PFSK-1 (cell line): ENCODE measurements at regions not wholly inside any gene's neighbourhood (a gene's known extent, or its start where the extent isn't known, plus 50 kb on each side); places are given as distances from the start of the nearest gene placed in this dataset.

Experiments
- POLR2AphosphoS5 ChIP-seq: IDR thresholded peaks from 2 replicates; pipeline ENCODE4 v1.6.1; 2012; ENCODE audit warnings: low read depth, mild to moderate bottlenecking, control low read depth, low read length, moderate library complexity
- SIN3A ChIP-seq: IDR thresholded peaks from 2 replicates; pipeline ENCODE4 v1.6.1; 2012; ENCODE audit warnings: mild to moderate bottlenecking, low read length, moderate library complexity, borderline replicate concordance; ENCODE audit not compliant: insufficient read depth
- TF ChIP-seq, protein P1 (sequence below), 2 experiments: IDR thresholded peaks; 2 replicates each; pipeline versions ENCODE4 v1.6.1 to v1.8.0; 2011 to 2012; ENCODE audit warnings: low read depth in 2 of 2, low read length in 2 of 2, control low read depth in 1 of 2, inconsistent platforms in 1 of 2, mild to moderate bottlenecking in 1 of 2, moderate library complexity in 1 of 2; ENCODE audit not compliant: insufficient read depth in 1 of 2

DNA sequence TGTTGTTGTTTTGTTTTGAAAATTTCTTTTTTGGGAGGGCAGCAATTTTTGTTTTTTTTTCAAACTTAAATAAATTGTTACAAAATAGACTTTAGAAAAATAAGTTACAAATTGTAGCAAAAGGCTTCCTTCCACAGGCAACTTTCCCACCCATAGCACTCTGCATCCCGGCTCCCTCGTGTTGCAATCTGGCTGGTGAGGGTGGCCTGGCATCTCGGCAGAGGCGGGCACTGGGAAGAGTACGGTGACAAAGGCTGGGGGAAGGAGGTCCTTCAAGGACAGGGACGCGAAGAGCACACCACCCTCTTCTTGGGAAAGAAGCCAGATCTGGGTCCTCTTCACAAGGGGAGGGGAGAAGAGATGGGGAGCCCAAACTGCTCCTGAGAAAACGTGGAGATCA is 379.7 kb downstream of the OLFM4 start:
- TF ChIP-seq SIN3A = no peak
- TF ChIP-seq, protein P1, sequence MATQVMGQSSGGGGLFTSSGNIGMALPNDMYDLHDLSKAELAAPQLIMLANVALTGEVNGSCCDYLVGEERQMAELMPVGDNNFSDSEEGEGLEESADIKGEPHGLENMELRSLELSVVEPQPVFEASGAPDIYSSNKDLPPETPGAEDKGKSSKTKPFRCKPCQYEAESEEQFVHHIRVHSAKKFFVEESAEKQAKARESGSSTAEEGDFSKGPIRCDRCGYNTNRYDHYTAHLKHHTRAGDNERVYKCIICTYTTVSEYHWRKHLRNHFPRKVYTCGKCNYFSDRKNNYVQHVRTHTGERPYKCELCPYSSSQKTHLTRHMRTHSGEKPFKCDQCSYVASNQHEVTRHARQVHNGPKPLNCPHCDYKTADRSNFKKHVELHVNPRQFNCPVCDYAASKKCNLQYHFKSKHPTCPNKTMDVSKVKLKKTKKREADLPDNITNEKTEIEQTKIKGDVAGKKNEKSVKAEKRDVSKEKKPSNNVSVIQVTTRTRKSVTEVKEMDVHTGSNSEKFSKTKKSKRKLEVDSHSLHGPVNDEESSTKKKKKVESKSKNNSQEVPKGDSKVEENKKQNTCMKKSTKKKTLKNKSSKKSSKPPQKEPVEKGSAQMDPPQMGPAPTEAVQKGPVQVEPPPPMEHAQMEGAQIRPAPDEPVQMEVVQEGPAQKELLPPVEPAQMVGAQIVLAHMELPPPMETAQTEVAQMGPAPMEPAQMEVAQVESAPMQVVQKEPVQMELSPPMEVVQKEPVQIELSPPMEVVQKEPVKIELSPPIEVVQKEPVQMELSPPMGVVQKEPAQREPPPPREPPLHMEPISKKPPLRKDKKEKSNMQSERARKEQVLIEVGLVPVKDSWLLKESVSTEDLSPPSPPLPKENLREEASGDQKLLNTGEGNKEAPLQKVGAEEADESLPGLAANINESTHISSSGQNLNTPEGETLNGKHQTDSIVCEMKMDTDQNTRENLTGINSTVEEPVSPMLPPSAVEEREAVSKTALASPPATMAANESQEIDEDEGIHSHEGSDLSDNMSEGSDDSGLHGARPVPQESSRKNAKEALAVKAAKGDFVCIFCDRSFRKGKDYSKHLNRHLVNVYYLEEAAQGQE (IDR thresholded peaks at IDR 0.05; ENCODE audit: insufficient read depth in 1 of 2, low read depth in 2 of 2, low read length in 2 of 2) = no peak
- TF ChIP-seq POLR2AphosphoS5 = no peak
